ENCODE measurements at regions not wholly inside any gene's neighbourhood (a gene's known extent, or its start where the extent isn't known, plus 50 kb on each side); places are given as distances from the start of the nearest gene placed in this dataset.
"Not testable (repeated sequence)": the region's sequence is repeated elsewhere in the genome, so short reads cannot be mapped to it uniquely, and the experiment has no call there.

DNA sequence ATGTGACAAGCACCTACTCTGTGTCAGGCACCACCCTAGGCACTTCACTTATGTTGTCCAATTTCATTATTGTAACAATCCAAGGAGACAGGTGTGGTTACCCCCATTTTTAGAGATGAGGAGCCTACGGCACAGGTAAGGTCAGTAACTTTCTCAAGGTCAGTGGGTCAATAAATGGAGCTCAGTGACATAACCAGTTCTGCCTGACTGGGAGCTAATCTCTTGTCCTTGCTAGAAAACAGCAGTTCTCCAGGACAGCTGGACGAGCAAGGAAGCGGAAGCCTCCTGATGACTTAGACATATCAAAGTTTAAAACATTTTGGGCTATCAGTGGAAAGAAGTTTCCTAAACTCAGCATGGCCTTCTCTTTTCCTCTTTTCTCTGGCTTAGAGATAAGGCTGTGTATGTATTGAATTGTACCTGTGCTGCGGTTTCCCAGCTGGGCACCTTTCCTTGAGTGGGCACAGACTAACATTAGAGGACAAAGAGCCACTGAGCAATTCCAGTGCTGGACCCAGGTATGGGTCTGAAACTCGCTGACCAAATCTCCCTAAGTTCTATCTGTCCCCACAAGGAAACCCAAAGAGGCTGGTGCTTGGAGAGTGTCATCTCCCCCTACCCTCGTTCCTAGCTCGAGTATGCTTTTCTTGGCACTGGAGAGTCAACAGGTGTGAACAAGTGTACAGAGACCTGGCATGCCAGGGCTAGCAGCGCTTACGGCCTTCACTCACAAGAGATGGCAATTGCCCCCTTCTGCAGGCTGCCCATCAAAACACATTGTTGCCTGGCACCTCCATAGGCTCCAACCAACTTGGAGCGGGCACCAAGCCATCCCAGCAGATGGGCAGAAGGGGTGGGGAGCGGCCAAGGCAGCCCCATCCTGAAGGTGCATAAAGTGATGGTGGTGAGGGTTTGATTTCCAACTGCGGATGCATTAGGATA is 456.1 kb upstream of the PROX1 start:
- DNase-seq (ENCODE audit: low read depth), result no peak

DNA sequence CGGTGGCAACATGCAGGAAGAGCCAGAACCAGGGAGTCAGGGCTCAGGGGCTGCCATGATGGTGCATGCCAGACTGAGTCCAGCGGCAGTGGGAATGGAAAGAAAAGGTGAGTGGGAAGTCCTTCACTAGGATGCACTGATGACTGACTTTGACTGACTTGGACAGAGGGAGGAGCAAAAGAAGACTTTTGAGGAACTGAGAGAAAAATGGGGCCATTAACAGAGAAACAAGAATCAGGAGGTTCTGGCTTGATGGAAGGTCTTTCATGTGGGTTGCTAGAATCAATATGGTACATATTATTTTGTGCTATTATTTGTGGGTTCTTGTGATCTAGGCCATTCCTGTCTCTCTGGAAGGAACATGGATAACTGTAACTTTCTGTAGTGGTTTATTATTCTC is 454.6 kb upstream of the PROX1 start:
- DNase-seq (ENCODE audit: low read depth), result no peak

DNA sequence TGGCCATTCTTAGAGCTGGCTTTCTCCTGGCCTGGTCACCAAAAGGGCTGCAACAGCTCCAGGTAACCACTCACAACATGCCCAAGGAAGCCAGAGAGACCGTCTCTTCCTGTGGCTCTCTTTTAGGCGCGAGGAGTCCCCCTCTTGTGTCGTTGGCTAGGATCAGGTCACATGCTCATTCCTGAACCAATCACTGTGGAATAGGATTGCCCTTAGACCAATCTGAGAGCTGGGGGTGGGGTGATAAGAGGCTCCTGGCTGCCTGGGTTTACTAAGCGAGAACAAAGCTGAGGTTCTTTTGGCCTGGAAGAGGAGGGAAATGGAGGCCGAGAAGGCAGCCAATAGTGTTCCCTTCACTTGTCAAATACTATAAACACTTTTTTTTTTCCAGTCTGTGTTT is 452.1 kb upstream of the PROX1 start:
- DNase-seq (ENCODE audit: low read depth), result no peak

- no peak for DNase-seq (ENCODE audit: low read depth)
Observed at GRCh38 chr1:213538251-213538650, 449.5 kb upstream of the PROX1 start.

DNA sequence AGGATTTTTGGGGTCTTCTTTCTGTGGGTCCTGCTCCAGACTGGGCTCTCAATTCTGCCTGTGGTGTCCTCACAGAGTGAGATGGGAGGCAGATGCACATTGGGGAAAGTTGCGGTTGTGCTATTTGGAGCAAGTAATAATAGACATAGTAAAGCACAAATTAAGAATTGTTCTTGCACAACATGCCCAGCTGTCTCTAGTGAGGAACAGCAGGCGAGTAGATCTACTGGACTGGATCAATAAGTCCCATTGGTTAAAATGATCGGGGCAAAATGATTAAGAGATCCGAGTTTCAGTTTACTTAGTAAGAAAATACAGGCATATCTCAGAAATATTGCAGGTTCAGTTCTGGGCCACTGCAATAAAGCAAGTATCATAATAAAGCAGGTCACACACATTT is 448.3 kb upstream of the PROX1 start:
- DNase-seq (ENCODE audit: low read depth), result no peak

- DNase-seq (ENCODE audit: low read depth), result no peak
Observed at GRCh38 chr1:213541641-213542040, 446.1 kb upstream of the PROX1 start.

- not testable (repeated sequence) for DNase-seq (ENCODE audit: low read depth)
Observed at GRCh38 chr1:213545181-213545580, 442.6 kb upstream of the PROX1 start.

DNA sequence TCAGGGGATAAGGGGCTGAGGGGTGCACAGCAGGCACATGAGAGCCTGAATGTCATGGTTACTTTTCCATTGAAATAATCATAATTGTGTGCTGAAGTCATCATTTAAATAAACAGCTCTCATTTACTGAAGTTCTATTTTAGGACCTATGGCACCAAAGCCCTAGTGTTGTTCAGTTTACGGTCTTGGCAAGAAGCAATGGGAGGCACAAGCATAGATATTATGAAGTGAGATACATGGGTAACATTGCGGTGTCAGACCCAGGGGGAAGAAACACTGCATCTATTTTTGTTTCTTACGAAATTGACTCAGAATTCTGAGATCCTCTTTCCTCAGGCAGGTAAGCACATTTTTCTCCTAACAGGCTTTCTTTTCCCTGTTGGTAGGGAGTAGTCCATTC is 437.8 kb upstream of the PROX1 start:
- no peak for DNase-seq (ENCODE audit: low read depth)

- DNase-seq (ENCODE audit: low read depth), result no peak
Observed at GRCh38 chr1:213550804-213551203, 437.0 kb upstream of the PROX1 start.

- DNase-seq (ENCODE audit: low read depth), result no peak
Observed at GRCh38 chr1:213552045-213552444, 435.7 kb upstream of the PROX1 start.

DNA sequence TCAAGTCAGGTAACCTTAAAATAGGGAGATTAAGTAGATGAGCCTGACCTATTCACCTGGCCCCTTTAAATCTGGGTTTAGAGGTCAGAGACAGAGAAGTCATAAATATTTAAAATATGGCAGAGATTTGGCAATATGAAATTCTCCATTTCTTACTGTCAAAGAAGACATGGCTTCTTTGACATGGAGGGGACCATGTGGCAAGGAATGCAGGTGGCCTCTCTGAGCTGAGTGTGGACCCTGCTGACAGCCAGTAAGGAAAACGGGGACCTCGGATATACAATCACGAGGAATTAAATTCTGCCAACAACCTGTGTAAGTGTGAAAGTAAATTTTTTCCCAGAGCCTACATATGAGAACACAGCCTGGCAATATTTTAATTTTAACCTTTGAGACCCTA is 427.5 kb upstream of the PROX1 start:
- no peak for DNase-seq (ENCODE audit: low read depth)

- no peak for DNase-seq (ENCODE audit: low read depth)
Observed at GRCh38 chr1:213561870-213562269, 425.9 kb upstream of the PROX1 start.

- DNase-seq (ENCODE audit: low read depth), result no peak
Observed at GRCh38 chr1:213564215-213564659, 423.5 kb upstream of the PROX1 start.

DNA sequence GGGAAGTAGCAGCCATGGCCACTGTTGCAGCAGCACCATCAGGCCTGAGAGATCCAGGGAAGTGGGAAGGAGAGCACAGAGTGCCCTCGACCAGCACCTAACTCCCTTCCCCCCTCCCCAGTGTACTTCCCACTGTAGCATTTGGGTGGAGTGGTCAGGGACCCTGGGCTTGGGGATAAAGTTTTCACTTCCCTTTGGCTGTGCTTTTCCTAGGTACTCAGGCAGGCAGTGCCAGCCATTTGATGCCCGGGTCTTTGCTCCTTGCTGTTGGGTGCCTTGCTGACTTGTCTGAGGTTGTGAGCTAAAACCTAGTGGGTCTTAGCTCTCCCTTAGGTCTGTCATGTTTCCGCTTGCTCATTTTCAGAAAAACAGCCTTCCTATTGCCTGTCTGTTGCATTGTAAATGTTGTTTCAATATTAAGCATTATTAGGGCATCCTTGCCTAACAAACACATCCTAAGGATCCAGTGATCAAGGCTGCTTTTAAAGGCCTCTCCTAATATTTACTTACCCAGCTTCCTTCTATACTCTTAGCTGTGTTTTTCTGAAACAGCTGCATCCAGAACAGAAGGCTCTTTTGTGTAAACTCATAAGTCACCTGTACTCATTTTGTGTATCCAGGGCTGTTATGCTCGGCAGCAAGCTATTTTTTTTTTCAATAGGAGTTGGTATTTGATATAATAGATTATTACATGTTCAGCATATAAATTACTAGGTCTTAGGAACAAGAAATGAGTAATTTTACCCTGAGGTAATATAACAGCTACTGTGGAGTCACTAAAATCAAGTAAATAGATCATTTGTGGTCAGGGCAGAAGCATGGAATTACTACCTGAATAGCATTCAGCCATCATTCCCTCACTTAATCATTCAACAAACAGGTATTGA is 418.6 kb upstream of the PROX1 start:
- no peak for DNase-seq (ENCODE audit: low read depth)

GRCh38 chr1:213569816-213570150 is 418.0 kb upstream of the PROX1 start:
- DNase-seq (ENCODE audit: low read depth), result no peak

DNA sequence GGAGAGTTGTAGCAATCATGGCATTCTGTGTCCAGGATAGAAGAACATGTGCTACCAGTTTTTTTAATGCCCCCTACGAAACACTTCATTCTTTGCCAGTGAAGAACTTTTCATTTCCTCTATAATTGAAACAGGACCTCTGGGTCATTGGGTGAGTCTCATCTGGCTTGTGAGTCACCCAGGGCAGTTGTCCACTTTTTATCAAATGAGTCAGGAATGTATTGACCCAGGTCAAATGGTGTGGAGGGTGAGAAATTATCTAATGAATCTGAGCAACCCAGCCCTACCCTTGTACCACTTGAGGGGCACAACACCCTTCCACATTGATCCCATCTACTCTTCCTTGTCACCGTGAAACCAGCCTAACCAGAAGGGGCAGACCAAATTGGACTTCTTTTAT is 417.3 kb upstream of the PROX1 start:
- DNase-seq (ENCODE audit: low read depth), result no peak

DNA sequence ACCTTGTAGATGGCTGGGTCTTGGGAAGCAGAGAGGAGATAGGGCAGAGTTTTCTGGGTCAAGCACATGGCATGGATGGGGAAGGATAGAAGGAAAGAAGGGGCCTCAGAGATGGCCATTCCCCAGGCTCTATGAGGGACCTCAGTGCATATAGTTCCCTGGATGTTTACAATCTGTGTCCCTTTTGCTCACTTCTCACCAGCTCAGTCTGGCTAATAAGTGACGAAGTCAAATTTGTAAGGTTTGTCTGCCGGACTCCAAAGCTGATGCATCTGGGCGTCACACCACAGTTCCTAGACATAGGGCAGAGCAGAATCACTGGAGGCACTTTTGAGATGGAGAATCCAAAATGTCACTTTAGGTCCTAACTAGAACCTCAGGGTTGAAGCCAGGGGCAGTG is 416.4 kb upstream of the PROX1 start:
- no peak for DNase-seq (ENCODE audit: low read depth)

DNA sequence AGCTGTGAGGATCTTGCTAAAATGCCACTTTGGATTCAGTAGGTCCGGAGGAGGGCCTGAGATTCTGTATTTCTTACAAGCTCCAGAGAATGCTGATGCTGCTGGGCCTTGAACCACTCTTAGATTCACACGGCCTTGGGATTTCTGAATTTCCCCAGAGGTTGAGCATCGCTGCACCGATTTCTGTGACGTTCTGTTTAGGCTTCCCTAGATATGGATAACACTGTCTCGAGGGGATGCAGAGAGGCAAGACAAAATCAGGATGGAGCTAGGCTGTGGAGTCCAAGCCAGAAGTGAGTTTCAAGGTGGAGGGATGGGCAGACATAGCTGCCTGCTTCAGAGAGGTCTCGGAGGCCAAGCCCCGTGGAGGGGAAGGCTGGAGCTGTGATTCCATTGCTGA is 415.9 kb upstream of the PROX1 start:
- no peak for DNase-seq (ENCODE audit: low read depth)

GRCh38 chr1:213572912-213573647 is 414.7 kb upstream of the PROX1 start:
- DNase-seq (ENCODE audit: low read depth), result peak; percentile 1

GRCh38 chr1:213573648-213574009 is 414.1 kb upstream of the PROX1 start:
- DNase-seq (ENCODE audit: low read depth), result no peak

DNA sequence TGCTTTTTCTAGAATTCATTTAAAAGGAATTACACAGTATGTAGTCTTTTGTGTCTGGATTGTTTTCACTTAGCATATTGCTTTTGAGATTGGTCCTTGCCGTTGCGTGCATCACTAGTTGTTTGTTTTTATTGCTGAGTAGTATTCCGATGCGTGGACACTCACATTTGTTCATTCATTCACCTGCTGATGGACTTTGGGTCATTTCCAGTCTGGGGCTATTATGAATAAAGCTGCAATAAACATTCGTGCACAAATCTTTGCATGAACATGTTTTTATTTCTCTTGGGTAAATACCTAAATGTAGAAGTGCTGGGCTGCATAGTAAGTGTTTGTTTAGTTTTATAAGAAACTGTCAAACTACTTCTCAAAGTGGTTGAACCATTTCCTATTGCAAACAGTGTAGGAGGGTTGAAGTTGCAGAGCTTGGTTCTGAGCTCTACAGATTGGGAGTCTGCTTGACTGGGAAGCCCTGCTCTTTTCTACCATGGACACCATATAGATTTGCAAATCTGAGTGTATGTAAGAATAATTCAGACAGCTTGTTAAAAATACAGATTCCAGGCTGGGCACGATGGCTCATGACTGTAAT is 404.7 kb upstream of the PROX1 start:
- no peak for DNase-seq (ENCODE audit: low read depth)

GRCh38 chr1:213584272-213584671 is 403.5 kb upstream of the PROX1 start:
- DNase-seq (ENCODE audit: low read depth), result no peak

Data from forelimb muscle (tissue), 1 donor.